Smooth muscle cell (in vitro differentiated cells): ENCODE measurements at regions not wholly inside any gene's neighbourhood (a gene's known extent, or its start where the extent isn't known, plus 50 kb on each side); places are given as distances from the start of the nearest gene placed in this dataset.
A peak's percentile ranks its signal among the peaks of the same experiment; 100 is the strongest.

Source experiments
- DNase-seq: peaks from one replicate; lab custom pipeline; 2025; ENCODE audit not compliant: unreplicated experiment; lab: John Stamatoyannopoulos, UW
- H2AFZ ChIP-seq: fragments of 200-600 bp; sonication (generic); 2 replicates; pipeline ENCODE4 v1.6.0; 2016; ENCODE audit warnings: antibody characterized with exemption, low read depth, mild to moderate bottlenecking
- H3F3A ChIP-seq: fragments of 200-600 bp; sonication (generic); 2 replicates; pipeline ENCODE4 v1.6.0; 2017; ENCODE audit warnings: antibody characterized with exemption, low read depth
- H3K27ac ChIP-seq: fragments of 200-600 bp; sonication (generic); 2 replicates; pipeline ENCODE4 v1.5.1; 2016; ENCODE audit warnings: low read depth, mild to moderate bottlenecking
- H3K27me3 ChIP-seq: fragments of 200-600 bp; sonication (generic); 2 replicates; pipeline ENCODE4 v1.6.1; 2016; ENCODE audit warnings: low read depth, mild to moderate bottlenecking
- H3K36me3 ChIP-seq: fragments of 200-600 bp; sonication (generic); 2 replicates; pipeline ENCODE4 v1.5.1; 2016; ENCODE audit warnings: low read depth
- H3K4me1 ChIP-seq: fragments of 200-600 bp; sonication (generic); 2 replicates; pipeline ENCODE4 v1.5.1; 2016; ENCODE audit warnings: low read depth
- H3K4me2 ChIP-seq: fragments of 200-600 bp; sonication (generic); 2 replicates; pipeline ENCODE4 v1.6.0; 2016; ENCODE audit warnings: mild to moderate bottlenecking
- H3K4me3 ChIP-seq: fragments of 200-600 bp; sonication (generic); 2 replicates; pipeline ENCODE4 v1.5.1; 2016; ENCODE audit warnings: mild to moderate bottlenecking
- H3K79me2 ChIP-seq: fragments of 200-600 bp; sonication (generic); 2 replicates; pipeline ENCODE4 v1.6.0; 2016; ENCODE audit warnings: low read depth, mild to moderate bottlenecking
- H3K9ac ChIP-seq: fragments of 200-600 bp; sonication (generic); 2 replicates; pipeline ENCODE4 v1.6.0; 2016; ENCODE audit warnings: low read depth
- H3K9me3 ChIP-seq: fragments of 200-600 bp; sonication (generic); replicated peaks from 2 replicates; pipeline ENCODE4 v1.5.1; 2016; ENCODE audit warnings: low read depth
- H4K20me1 ChIP-seq: fragments of 200-600 bp; sonication (generic); 2 replicates; pipeline ENCODE4 v1.6.0; 2016; ENCODE audit warnings: low read depth
- WGBS: methylation state at CpG from one replicate; pipeline ENCODE4 v1.1.7; 2016; ENCODE audit warnings: low lambda C conversion rate; 5-methylcytosine and 5-hydroxymethylcytosine counted together
- TF ChIP-seq, protein P1 (sequence below): fragments of 200-600 bp; sonication (generic); IDR thresholded peaks from 2 replicates; pipeline ENCODE4 v1.5.1; 2017; ENCODE audit warnings: borderline replicate concordance, mild to moderate bottlenecking, antibody characterized with exemption; ENCODE audit not compliant: insufficient read depth, poor library complexity, severe bottlenecking

DNA sequence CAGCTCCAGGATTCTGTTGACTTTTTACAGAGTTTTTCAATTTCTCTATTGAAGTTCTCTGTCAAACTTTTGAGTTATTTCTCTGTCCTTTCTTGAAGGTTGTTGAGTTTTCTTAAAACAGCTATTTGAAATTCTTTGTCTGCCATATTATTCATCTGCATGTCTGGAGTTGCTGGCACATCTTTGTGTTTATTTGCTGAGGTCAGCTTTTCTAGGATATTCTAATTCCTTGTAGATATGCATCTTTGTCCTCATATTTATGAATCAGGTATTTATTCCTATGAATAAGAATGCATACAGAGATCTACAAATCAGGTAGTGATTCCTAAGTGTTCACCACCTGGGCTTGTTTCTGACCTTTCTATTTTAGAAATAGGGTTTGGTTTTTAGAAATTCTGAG, 546.4 kb downstream of the RAPGEF2 start:
- Histone ChIP-seq H3K27ac (no peak overlapping the region), H4K20me1 (no peaks in the 10 kb centered on the region), H3K9ac (no peak overlapping the region), H3K4me1 (no peaks in the 10 kb centered on the region), H2AFZ (no peak overlapping the region), H3K4me3 (no peak overlapping the region), H3K9me3 (no peaks in the 10 kb centered on the region), H3K27me3 (no peaks in the 10 kb centered on the region), H3K36me3 (no peaks in the 10 kb centered on the region), H3K79me2 (no peaks in the 10 kb centered on the region), H3F3A (no peaks in the 10 kb centered on the region), H3K4me2 (no peak overlapping the region)
- TF ChIP-seq, protein P1, sequence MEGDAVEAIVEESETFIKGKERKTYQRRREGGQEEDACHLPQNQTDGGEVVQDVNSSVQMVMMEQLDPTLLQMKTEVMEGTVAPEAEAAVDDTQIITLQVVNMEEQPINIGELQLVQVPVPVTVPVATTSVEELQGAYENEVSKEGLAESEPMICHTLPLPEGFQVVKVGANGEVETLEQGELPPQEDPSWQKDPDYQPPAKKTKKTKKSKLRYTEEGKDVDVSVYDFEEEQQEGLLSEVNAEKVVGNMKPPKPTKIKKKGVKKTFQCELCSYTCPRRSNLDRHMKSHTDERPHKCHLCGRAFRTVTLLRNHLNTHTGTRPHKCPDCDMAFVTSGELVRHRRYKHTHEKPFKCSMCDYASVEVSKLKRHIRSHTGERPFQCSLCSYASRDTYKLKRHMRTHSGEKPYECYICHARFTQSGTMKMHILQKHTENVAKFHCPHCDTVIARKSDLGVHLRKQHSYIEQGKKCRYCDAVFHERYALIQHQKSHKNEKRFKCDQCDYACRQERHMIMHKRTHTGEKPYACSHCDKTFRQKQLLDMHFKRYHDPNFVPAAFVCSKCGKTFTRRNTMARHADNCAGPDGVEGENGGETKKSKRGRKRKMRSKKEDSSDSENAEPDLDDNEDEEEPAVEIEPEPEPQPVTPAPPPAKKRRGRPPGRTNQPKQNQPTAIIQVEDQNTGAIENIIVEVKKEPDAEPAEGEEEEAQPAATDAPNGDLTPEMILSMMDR = no peak
- no peak for DNase-seq

DNA sequence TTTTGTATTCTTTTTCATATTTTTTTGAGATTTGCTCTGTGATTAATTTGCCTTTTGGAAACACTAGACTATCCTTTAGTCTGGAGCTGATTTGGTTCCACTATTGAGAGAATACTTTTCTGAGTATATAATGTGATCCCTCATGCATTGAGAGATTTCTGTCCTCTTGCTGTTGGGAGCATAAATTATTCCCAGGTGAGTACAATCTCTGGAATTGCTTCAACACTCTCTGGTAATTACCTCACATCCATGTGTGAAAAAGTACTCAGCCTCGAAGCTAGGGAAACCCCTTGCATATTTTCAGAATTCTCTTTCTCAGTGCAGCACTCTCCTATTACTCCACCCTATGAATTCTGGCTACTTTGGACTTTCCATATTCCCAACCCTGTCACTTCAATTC, 550.0 kb downstream of the RAPGEF2 start:
- Histone ChIP-seq H2AFZ (no peak overlapping the region), H3F3A (no peaks in the 10 kb centered on the region), H3K4me2 (no peak overlapping the region), H3K27ac (no peak overlapping the region), H3K36me3 (no peaks in the 10 kb centered on the region), H3K4me1 (no peaks in the 10 kb centered on the region), H3K4me3 (no peak overlapping the region), H3K9me3 (no peaks in the 10 kb centered on the region), H3K27me3 (no peaks in the 10 kb centered on the region), H3K9ac (no peak overlapping the region), H3K79me2 (no peaks in the 10 kb centered on the region), H4K20me1 (no peaks in the 10 kb centered on the region)
- TF ChIP-seq, protein P1 = no peak
- WGBS = 33% methylated on average over 1 of the region's 1 CpG
- DNase-seq = no peak

DNA sequence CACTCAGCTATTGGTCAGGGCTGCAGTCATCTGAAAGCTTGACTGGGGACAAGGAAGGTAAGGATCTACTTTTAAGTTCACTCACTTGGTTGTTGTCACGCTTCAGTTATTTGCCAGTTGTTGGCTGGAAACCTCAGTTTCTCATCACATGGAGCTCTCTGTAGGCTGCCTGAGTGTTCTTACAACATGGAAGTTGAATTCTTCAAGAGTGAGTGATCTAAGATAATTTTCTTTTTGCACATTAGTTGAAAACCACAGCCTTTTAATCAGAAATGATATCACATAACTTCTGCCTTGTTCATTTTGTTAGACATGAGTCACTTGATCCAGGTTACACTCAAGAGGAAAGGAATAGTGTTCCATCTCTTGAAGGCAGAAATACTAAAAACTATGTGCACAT, 552.7 kb downstream of the RAPGEF2 start:
- Histone ChIP-seq H3K79me2 (no peaks in the 10 kb centered on the region), H4K20me1 (no peaks in the 10 kb centered on the region), H3K36me3 (no peaks in the 10 kb centered on the region), H3K9me3 (no peaks in the 10 kb centered on the region), H3K27me3 (no peaks in the 10 kb centered on the region), H3K4me2 (no peak overlapping the region), H3F3A (no peaks in the 10 kb centered on the region), H3K4me3 (no peak overlapping the region), H3K27ac (peak overlapping the region; percentile 46), H3K4me1 (no peaks in the 10 kb centered on the region), H3K9ac (no peak overlapping the region), H2AFZ (no peak overlapping the region)
- TF ChIP-seq, protein P1 = no peak
- DNase-seq = no peak
- 32% methylated on average over 1 of the region's 1 CpG for WGBS

DNA sequence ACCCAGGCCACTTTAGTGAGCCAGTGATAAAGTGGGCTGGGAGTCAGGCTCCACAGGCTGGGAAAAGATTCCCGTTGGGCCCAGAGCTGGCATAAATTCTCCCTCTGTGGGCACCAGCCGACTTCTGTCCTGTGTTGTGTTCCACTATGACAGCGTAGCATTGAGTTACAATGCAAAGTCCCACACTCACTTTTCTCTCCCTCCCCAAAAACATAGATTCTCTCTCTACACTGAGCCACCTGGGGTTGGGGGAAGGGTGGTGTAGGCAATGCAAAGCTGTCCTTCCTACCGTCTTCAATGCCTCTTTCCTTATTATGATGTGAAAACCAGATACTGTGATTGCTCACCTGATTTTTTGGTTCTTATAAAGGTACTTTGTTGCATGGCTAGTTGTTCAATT, 566.2 kb downstream of the RAPGEF2 start:
- Histone ChIP-seq H3K27ac (no peak overlapping the region), H3K79me2 (no peaks in the 10 kb centered on the region), H3F3A (no peaks in the 10 kb centered on the region), H2AFZ (no peak overlapping the region), H3K27me3 (no peaks in the 10 kb centered on the region), H3K36me3 (no peaks in the 10 kb centered on the region), H3K4me1 (no peaks in the 10 kb centered on the region), H3K4me2 (no peak overlapping the region), H3K9ac (no peak overlapping the region), H3K9me3 (no peaks in the 10 kb centered on the region), H4K20me1 (no peaks in the 10 kb centered on the region), H3K4me3 (no peak overlapping the region)
- DNase-seq = no peak
- TF ChIP-seq, protein P1 = no peak
- 85% methylated on average over 4 of the region's 4 CpGs for WGBS
